GM23338 (cell line): ENCODE measurements at regions not wholly inside any gene's neighbourhood (a gene's known extent, or its start where the extent isn't known, plus 50 kb on each side); places are given as distances from the start of the nearest gene placed in this dataset.

Source experiments
- ATAC-seq: fragments of 200-7000 bp; cut with Tn5 transposase; 3 replicates; pipeline ENCODE4 v1.9.1; 2020
- DNase-seq: peaks from one replicate; pipeline ENCODE4 v3.0.0-alpha.2; 2015; ENCODE audit warnings: low spot score
- H2AFZ ChIP-seq: fragments of 200-600 bp; sonication (generic); 2 replicates; pipeline ENCODE4 v1.8.0; 2016; ENCODE audit warnings: antibody characterized with exemption, mild to moderate bottlenecking, moderate library complexity
- H3F3A ChIP-seq: fragments of 200-600 bp; sonication (generic); replicated peaks from 2 replicates; pipeline ENCODE4 v1.8.0; 2017; ENCODE audit warnings: antibody characterized with exemption, mixed run types, low read depth
- H3K27ac ChIP-seq: fragments of 200-600 bp; sonication (generic); 2 replicates; pipeline ENCODE4 v1.6.1; 2016; ENCODE audit warnings: low read depth
- H3K27me3 ChIP-seq: fragments of 200-600 bp; sonication (generic); 2 replicates; pipeline ENCODE4 v1.8.0; 2016; ENCODE audit warnings: mild to moderate bottlenecking, mixed run types, moderate library complexity; ENCODE audit not compliant: insufficient read depth
- H3K36me3 ChIP-seq: fragments of 200-600 bp; sonication (generic); 2 replicates; pipeline ENCODE4 v1.8.0; 2016; ENCODE audit warnings: mild to moderate bottlenecking; ENCODE audit not compliant: insufficient read depth
- H3K4me1 ChIP-seq: fragments of 200-600 bp; sonication (generic); 2 replicates; pipeline ENCODE4 v1.8.0; 2016; ENCODE audit warnings: mild to moderate bottlenecking, moderate library complexity; ENCODE audit not compliant: insufficient read depth
- H3K4me2 ChIP-seq: fragments of 200-600 bp; sonication (generic); 2 replicates; pipeline ENCODE4 v1.7.1; 2017; ENCODE audit warnings: mixed run types
- H3K4me3 ChIP-seq: fragments of 200-600 bp; sonication (generic); 2 replicates; pipeline ENCODE4 v1.6.1; 2016; ENCODE audit warnings: mixed run types
- H3K79me2 ChIP-seq: fragments of 200-600 bp; sonication (generic); replicated peaks from 2 replicates; pipeline ENCODE4 v1.8.0; 2017; ENCODE audit warnings: mild to moderate bottlenecking; ENCODE audit not compliant: insufficient read depth
- H3K9me2 ChIP-seq: fragments of 200-600 bp; sonication (generic); 2 replicates; pipeline ENCODE4 v1.8.0; 2017; ENCODE audit not compliant: insufficient read depth
- H4K20me1 ChIP-seq: fragments of 200-600 bp; sonication (generic); replicated peaks from 2 replicates; pipeline ENCODE4 v1.8.0; 2017; ENCODE audit warnings: mild to moderate bottlenecking; ENCODE audit not compliant: insufficient read depth
- H3K27ac Mint-ChIP-seq: 2 replicates; pipeline ENCODE4 v1.8.0; 2020; ENCODE audit warnings: inconsistent platforms, mild to moderate bottlenecking, moderate library complexity, mixed read lengths
- H3K27me3 Mint-ChIP-seq: 3 replicates; pipeline ENCODE4 v1.8.0; 2022; ENCODE audit warnings: low read depth, mild to moderate bottlenecking, moderate library complexity, mixed read lengths, inconsistent platforms; ENCODE audit not compliant: insufficient read depth, poor library complexity
- H3K36me3 Mint-ChIP-seq: 3 replicates; pipeline ENCODE4 v1.8.0; 2021; ENCODE audit warnings: low read depth, mild to moderate bottlenecking, inconsistent platforms, moderate library complexity, mixed read lengths
- H3K4me1 Mint-ChIP-seq: 3 replicates; pipeline ENCODE4 v1.8.0; 2020; ENCODE audit warnings: mild to moderate bottlenecking, inconsistent platforms, mixed read lengths
- H3K4me3 Mint-ChIP-seq: 3 replicates; pipeline ENCODE4 v1.8.0; 2021; ENCODE audit warnings: moderate library complexity, mild to moderate bottlenecking, inconsistent platforms, mixed read lengths
- H3K9me3 Mint-ChIP-seq: 3 replicates; pipeline ENCODE4 v1.8.0; 2020; ENCODE audit warnings: moderate library complexity, mild to moderate bottlenecking, inconsistent platforms, mixed read lengths
- CREB1 ChIP-seq: fragments of 250-450 bp; sonication (Bioruptor Pico); IDR thresholded peaks from 2 replicates; pipeline ENCODE4 v1.5.0; 2020; ENCODE audit warnings: low read depth, mild to moderate bottlenecking, moderate library complexity
- CTCF ChIP-seq, 2 experiments: fragments of 200-600 bp in 1 of 2; sonication (generic) in 1 of 2; conservative IDR thresholded peaks; 2 replicates each; pipeline versions ENCODE4 v1.5.1 to v1.6.1; 2016 to 2017; ENCODE audit warnings: antibody characterized with exemption in 2 of 2, low read depth in 2 of 2, mild to moderate bottlenecking in 2 of 2, moderate library complexity in 1 of 2
- EZH2 ChIP-seq: fragments of 200-600 bp; sonication (generic); IDR thresholded peaks from one replicate; pipeline ENCODE4 v1.8.0; 2017; ENCODE audit warnings: antibody characterized with exemption, mild to moderate bottlenecking, low read depth; ENCODE audit not compliant: unreplicated experiment
- EZH2phosphoT487 ChIP-seq: fragments of 200-600 bp; sonication (generic); IDR thresholded peaks from one replicate; pipeline ENCODE4 v1.8.1; 2018; ENCODE audit warnings: antibody characterized with exemption; ENCODE audit not compliant: unreplicated experiment
- JUNB ChIP-seq: IDR thresholded peaks from one replicate; pipeline ENCODE4 v1.6.1; 2016; ENCODE audit warnings: antibody characterized with exemption; ENCODE audit not compliant: unreplicated experiment
- NANOG ChIP-seq: IDR thresholded peaks from 2 replicates; pipeline ENCODE4 v1.6.1; 2016; ENCODE audit warnings: antibody characterized with exemption, borderline replicate concordance
- POLR2AphosphoS5 ChIP-seq: IDR thresholded peaks from 2 replicates; pipeline ENCODE4 v1.6.1; 2016; ENCODE audit warnings: antibody characterized with exemption, low read depth
- STAT1 ChIP-seq: IDR thresholded peaks from one replicate; pipeline ENCODE4 v1.6.1; 2016; ENCODE audit warnings: antibody characterized with exemption; ENCODE audit not compliant: unreplicated experiment
- ZNF331 ChIP-seq: fragments of 250-450 bp; sonication (Bioruptor Pico); IDR thresholded peaks from 2 replicates; pipeline ENCODE4 v1.5.0; 2020; ENCODE audit warnings: low read depth, mild to moderate bottlenecking, moderate library complexity
- TF ChIP-seq, protein P1 (sequence below): IDR thresholded peaks from one replicate; pipeline ENCODE4 v1.6.1; 2018; ENCODE audit warnings: antibody characterized with exemption; ENCODE audit not compliant: unreplicated experiment
- TF ChIP-seq, protein P2 (sequence below): IDR thresholded peaks from 2 replicates; pipeline ENCODE4 v1.6.1; 2016; ENCODE audit warnings: antibody characterized with exemption

GRCh38 chrX:128928636-128929035 lies 594.7 kb downstream of the SMARCA1 start:
- H3K36me3 Mint-ChIP-seq: no peaks in the 10 kb centered on the region; the same call in 2 of the 3 replicates
- H3K4me1 ChIP-seq: no peaks in the 10 kb centered on the region
- no peaks in the 10 kb centered on the region for H3K36me3 ChIP-seq
- H2AFZ ChIP-seq: no peak overlapping the region
- DNase-seq (peak; percentile 1), ATAC-seq (no peak)
- no peaks in the 10 kb centered on the region for H3K9me2 ChIP-seq
- no peaks in the 10 kb centered on the region for H3K27me3 Mint-ChIP-seq
- peaks cover 9% of the 10 kb centered on the region for H3K9me3 Mint-ChIP-seq
- no peaks in the 10 kb centered on the region for H3K4me1 Mint-ChIP-seq
- no peaks in the 10 kb centered on the region for H3F3A ChIP-seq
- H4K20me1 ChIP-seq: no peaks in the 10 kb centered on the region
- no peak overlapping the region for H3K4me2 ChIP-seq
- H3K79me2 ChIP-seq: no peaks in the 10 kb centered on the region
- no peak overlapping the region for H3K27ac Mint-ChIP-seq
- TF ChIP-seq NANOG (no peak), ZNF331 (CRISPR knock-in tag) (no peak), POLR2AphosphoS5 (no peak), CREB1 (CRISPR knock-in tag) (no peak), EZH2 (no peak), CTCF (conservative IDR thresholded peaks at IDR 0.05; ENCODE audit: low read depth in 2 of 2) (no peak), STAT1 (no peak), JUNB (no peak), EZH2phosphoT487 (no peak)
- TF ChIP-seq, protein P1, sequence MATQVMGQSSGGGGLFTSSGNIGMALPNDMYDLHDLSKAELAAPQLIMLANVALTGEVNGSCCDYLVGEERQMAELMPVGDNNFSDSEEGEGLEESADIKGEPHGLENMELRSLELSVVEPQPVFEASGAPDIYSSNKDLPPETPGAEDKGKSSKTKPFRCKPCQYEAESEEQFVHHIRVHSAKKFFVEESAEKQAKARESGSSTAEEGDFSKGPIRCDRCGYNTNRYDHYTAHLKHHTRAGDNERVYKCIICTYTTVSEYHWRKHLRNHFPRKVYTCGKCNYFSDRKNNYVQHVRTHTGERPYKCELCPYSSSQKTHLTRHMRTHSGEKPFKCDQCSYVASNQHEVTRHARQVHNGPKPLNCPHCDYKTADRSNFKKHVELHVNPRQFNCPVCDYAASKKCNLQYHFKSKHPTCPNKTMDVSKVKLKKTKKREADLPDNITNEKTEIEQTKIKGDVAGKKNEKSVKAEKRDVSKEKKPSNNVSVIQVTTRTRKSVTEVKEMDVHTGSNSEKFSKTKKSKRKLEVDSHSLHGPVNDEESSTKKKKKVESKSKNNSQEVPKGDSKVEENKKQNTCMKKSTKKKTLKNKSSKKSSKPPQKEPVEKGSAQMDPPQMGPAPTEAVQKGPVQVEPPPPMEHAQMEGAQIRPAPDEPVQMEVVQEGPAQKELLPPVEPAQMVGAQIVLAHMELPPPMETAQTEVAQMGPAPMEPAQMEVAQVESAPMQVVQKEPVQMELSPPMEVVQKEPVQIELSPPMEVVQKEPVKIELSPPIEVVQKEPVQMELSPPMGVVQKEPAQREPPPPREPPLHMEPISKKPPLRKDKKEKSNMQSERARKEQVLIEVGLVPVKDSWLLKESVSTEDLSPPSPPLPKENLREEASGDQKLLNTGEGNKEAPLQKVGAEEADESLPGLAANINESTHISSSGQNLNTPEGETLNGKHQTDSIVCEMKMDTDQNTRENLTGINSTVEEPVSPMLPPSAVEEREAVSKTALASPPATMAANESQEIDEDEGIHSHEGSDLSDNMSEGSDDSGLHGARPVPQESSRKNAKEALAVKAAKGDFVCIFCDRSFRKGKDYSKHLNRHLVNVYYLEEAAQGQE: no peak
- TF ChIP-seq, protein P2, sequence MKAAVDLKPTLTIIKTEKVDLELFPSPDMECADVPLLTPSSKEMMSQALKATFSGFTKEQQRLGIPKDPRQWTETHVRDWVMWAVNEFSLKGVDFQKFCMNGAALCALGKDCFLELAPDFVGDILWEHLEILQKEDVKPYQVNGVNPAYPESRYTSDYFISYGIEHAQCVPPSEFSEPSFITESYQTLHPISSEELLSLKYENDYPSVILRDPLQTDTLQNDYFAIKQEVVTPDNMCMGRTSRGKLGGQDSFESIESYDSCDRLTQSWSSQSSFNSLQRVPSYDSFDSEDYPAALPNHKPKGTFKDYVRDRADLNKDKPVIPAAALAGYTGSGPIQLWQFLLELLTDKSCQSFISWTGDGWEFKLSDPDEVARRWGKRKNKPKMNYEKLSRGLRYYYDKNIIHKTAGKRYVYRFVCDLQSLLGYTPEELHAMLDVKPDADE: no peak
- H3K27ac ChIP-seq: no peak overlapping the region
- H3K27me3 ChIP-seq: no peaks in the 10 kb centered on the region
- no peak overlapping the region for H3K4me3 ChIP-seq
- H3K4me3 Mint-ChIP-seq: no peak overlapping the region

GRCh38 chrX:128927363-128927762 lies 595.9 kb downstream of the SMARCA1 start:
- no peaks in the 10 kb centered on the region for H3K4me1 Mint-ChIP-seq

More at GRCh38 chrX:128927363-128927762, 595.9 kb downstream of the SMARCA1 start:
- Histone ChIP-seq H3F3A (no peaks in the 10 kb centered on the region), H3K79me2 (no peaks in the 10 kb centered on the region), H4K20me1 (no peaks in the 10 kb centered on the region), H3K36me3 (no peaks in the 10 kb centered on the region), H3K4me1 (no peaks in the 10 kb centered on the region), H3K27ac (no peak overlapping the region), H3K4me2 (no peak overlapping the region), H3K27me3 (no peaks in the 10 kb centered on the region), H3K9me2 (no peaks in the 10 kb centered on the region), H2AFZ (no peak overlapping the region), H3K4me3 (no peak overlapping the region)
- H3K27ac Mint-ChIP-seq: no peak overlapping the region
- no peaks in the 10 kb centered on the region; the same call in 2 of the 3 replicates for H3K36me3 Mint-ChIP-seq
- ATAC-seq: no peak
- peaks cover 9% of the 10 kb centered on the region for H3K9me3 Mint-ChIP-seq
- H3K4me3 Mint-ChIP-seq: no peak overlapping the region
- H3K27me3 Mint-ChIP-seq: no peaks in the 10 kb centered on the region
- TF ChIP-seq JUNB: no peak
- no peak for DNase-seq
